Muscle layer of duodenum (tissue), 2 donors: ENCODE measurements at regions not wholly inside any gene's neighbourhood (a gene's known extent, or its start where the extent isn't known, plus 50 kb on each side); places are given as distances from the start of the nearest gene placed in this dataset.

ENCODE experiments used
- H3K27ac ChIP-seq: one replicate; pipeline ENCODE4 v1.7.0; 2013; ENCODE audit warnings: mild to moderate bottlenecking, low read length
- H3K27me3 ChIP-seq: one replicate; pipeline ENCODE4 v1.7.0; 2013; ENCODE audit warnings: low read depth, mild to moderate bottlenecking, control low read depth, low read length
- H3K36me3 ChIP-seq, 2 donors: one replicate each; pipeline ENCODE4 v1.7.0; 2013; ENCODE audit warnings: low read length in 2 of 2, control low read depth in 1 of 2, mild to moderate bottlenecking in 1 of 2; ENCODE audit not compliant: insufficient read depth in 2 of 2, control insufficient read depth in 1 of 2
- H3K4me1 ChIP-seq, 2 donors: one replicate each; pipeline ENCODE4 v1.7.0; 2013; ENCODE audit warnings: low read length in 2 of 2, mild to moderate bottlenecking in 2 of 2, control low read depth in 1 of 2, moderate library complexity in 1 of 2; ENCODE audit not compliant: insufficient read depth in 2 of 2, control insufficient read depth in 1 of 2
- H3K4me3 ChIP-seq, 2 donors: one replicate each; pipeline ENCODE4 v1.7.0; 2013; ENCODE audit warnings: low read length in 2 of 2, low read depth in 1 of 2, mild to moderate bottlenecking in 1 of 2
- H3K9me3 ChIP-seq, 2 donors: one replicate each; pipeline ENCODE4 v1.7.0; 2013; ENCODE audit warnings: low read length in 2 of 2, control low read depth in 1 of 2, mild to moderate bottlenecking in 1 of 2; ENCODE audit not compliant: control insufficient read depth in 1 of 2
- donor health status: healthy.

DNA sequence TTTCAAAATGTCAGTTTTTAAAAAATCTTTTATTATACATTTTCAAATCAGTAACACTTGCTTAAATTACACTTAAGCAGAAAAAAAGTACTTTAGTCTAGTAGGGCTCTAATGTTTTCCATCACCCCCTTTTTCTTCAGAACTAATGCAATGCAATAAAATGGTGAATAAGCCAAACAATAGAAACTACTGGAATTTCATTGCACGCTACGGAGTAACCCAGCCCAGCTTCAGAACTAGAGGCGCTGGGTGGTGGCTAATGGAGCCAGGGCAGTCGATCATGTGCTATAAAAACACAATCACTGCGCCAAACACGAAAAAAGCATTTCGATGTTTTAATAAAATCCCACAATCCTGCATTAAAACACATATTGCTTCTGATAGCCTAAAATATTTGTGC is 59.9 kb upstream of the ODAD2 start:
- Histone ChIP-seq H3K9me3 (no peaks in the 10 kb centered on the region), H3K36me3 (peaks cover 0 to 4% of the 10 kb centered on the region in 2 donors), H3K4me3 (no peak overlapping the region), H3K4me1 (no peaks in the 10 kb centered on the region), H3K27me3 (no peaks in the 10 kb centered on the region), H3K27ac (no peak overlapping the region)

GRCh38 chr10:28054228-28054860 is 55.5 kb upstream of the ODAD2 start:
- peaks cover 0 to 3% of the 10 kb centered on the region in 2 donors for H3K4me1 ChIP-seq
- H3K4me3 ChIP-seq: no peak overlapping the region
- no peak overlapping the region for H3K27ac ChIP-seq
- H3K9me3 ChIP-seq: no peaks in the 10 kb centered on the region
- H3K36me3 ChIP-seq: peaks cover 0 to 4% of the 10 kb centered on the region in 2 donors
- H3K27me3 ChIP-seq: no peaks in the 10 kb centered on the region

GRCh38 chr10:28049286-28049685 is 50.4 kb upstream of the ODAD2 start:
- Histone ChIP-seq H3K4me1 (peaks cover 0 to 3% of the 10 kb centered on the region in 2 donors), H3K27ac (no peak overlapping the region), H3K9me3 (no peaks in the 10 kb centered on the region), H3K27me3 (no peaks in the 10 kb centered on the region), H3K4me3 (no peak overlapping the region), H3K36me3 (no peaks in the 10 kb centered on the region)
